MCF 10A (cell line): ENCODE measurements at regions not wholly inside any gene's neighbourhood (a gene's known extent, or its start where the extent isn't known, plus 50 kb on each side); places are given as distances from the start of the nearest gene placed in this dataset.

Source experiments
- BruUV-seq: library from RNA; stranded (reverse); fragments of 400-500 nt; replicated peaks from 2 replicates; lab custom pipeline; 2021; lab: Mats Ljungman, UMichigan
- CTCF ChIA-PET: fragments of 300-600 bp; sonication (Branson Sonifier 250); formaldehyde crosslinking; extraction: SDS; loops from one replicate; lab custom pipeline; 2021; ENCODE audit warnings: antibody characterized with exemption, inconsistent platforms; lab: Yijun Ruan, JAX
- POLR2A ChIA-PET: fragments of 300-600, 350-650 bp; sonication (Branson Sonifier 250); formaldehyde crosslinking; extraction: SDS; loops from one replicate; lab custom pipeline; 2020; ENCODE audit warnings: antibody characterized with exemption, inconsistent platforms; lab: Yijun Ruan, JAX
- DNase-seq: peaks from one replicate; pipeline ENCODE4 v3.0.0-alpha.2; 2018; ENCODE audit not compliant: unreplicated experiment
- H3K27ac Mint-ChIP-seq: one replicate; pipeline ENCODE4 v1.8.0; 2022; ENCODE audit warnings: mild to moderate bottlenecking, low read depth, mixed read lengths; ENCODE audit not compliant: unreplicated experiment
- H3K27me3 Mint-ChIP-seq: one replicate; pipeline ENCODE4 v1.8.0; 2022; ENCODE audit warnings: mixed read lengths; ENCODE audit not compliant: insufficient read depth, unreplicated experiment
- H3K36me3 Mint-ChIP-seq: one replicate; pipeline ENCODE4 v1.8.0; 2022; ENCODE audit warnings: mild to moderate bottlenecking, moderate library complexity, mixed read lengths; ENCODE audit not compliant: insufficient read depth, unreplicated experiment
- H3K4me1 Mint-ChIP-seq: one replicate; pipeline ENCODE4 v1.8.0; 2022; ENCODE audit warnings: mixed read lengths; ENCODE audit not compliant: insufficient read depth, unreplicated experiment
- H3K4me3 Mint-ChIP-seq: one replicate; pipeline ENCODE4 v1.8.0; 2022; ENCODE audit warnings: mild to moderate bottlenecking, moderate library complexity, mixed read lengths; ENCODE audit not compliant: unreplicated experiment
- H3K9me3 Mint-ChIP-seq: one replicate; pipeline ENCODE4 v1.8.0; 2022; ENCODE audit warnings: mixed read lengths; ENCODE audit not compliant: unreplicated experiment
- CTCF ChIP-seq: fragments of 200-600 bp; IDR thresholded peaks from one replicate; pipeline ENCODE4 v1.8.0; 2022; ENCODE audit warnings: antibody characterized with exemption, mild to moderate bottlenecking; ENCODE audit not compliant: unreplicated experiment
- intact Hi-C: fragments of 100-400 bp; cut with micrococcal nuclease; formaldehyde crosslinking; loops from 2 replicates; pipeline ENCODE4 v1.14.1; 2022

GRCh38 chr5:6253846-6254245 lies 124.5 kb downstream of the MED10 start:
- no TSS peak for BruUV-seq

DNA sequence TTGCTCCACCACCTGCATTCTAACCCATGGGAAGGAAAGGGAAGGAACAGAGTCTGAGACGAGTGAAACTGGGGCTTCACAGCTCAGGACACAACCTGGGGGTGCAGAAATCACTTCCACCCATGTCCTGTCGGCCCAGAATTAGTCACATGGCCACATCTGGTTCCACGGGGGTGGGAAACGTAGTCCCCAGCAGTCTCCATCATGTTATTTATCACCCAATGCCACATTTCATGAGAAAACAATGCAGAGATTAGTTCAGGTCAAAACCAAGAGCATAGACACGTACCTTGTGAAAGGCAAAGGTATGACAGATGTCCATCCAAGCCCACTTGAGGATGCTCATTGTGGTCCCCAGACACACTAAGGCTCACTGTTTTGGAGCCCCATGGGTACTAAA lies 125.1 kb downstream of the MED10 start:
- Mint-ChIP-seq H3K4me3 (no peak overlapping the region), H3K27ac (no peak overlapping the region), H3K36me3 (peaks cover 5% of the 10 kb centered on the region), H3K27me3 (peaks cover 7% of the 10 kb centered on the region), H3K9me3 (peaks cover 7% of the 10 kb centered on the region), H3K4me1 (no peaks in the 10 kb centered on the region)
- TF ChIP-seq CTCF, result no peak
- ChIA-PET POLR2A (no interaction called here), CTCF (no interaction called here)
- DNase-seq, result no peak
- no TSS peak for BruUV-seq
- intact Hi-C loops, result no loop called here

More at GRCh38 chr5:6253846-6254245, 124.5 kb downstream of the MED10 start:
- intact Hi-C loops, result no loop called here
- DNase-seq, result no peak
- Mint-ChIP-seq H3K27me3 (peaks cover 11% of the 10 kb centered on the region), H3K4me1 (no peaks in the 10 kb centered on the region), H3K4me3 (no peak overlapping the region), H3K36me3 (peaks cover 5% of the 10 kb centered on the region), H3K27ac (no peak overlapping the region), H3K9me3 (peaks cover 7% of the 10 kb centered on the region)
- TF ChIP-seq CTCF, result no peak
- CTCF ChIA-PET, result no interaction called here
- POLR2A ChIA-PET, result no interaction called here

DNA sequence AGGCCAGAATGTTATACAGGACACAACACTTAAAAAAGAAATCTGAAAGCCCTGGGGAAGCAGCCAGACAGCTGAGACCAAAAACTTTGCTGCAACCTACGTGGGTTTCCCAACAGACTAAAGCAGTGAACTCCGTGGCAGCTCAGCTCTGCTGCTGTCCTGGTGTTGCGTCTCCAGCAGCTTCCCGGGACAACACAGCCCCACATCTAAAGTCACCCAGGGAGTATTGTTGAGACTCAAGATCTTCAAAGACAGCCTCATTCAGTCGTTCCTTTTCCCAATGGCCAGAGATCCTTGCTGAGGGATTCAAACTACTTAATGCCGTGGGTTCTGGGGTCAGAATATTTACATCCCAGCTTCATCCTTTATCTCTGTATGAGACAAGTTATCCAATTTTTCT lies 125.8 kb downstream of the MED10 start:
- BruUV-seq, result no TSS peak

DNA sequence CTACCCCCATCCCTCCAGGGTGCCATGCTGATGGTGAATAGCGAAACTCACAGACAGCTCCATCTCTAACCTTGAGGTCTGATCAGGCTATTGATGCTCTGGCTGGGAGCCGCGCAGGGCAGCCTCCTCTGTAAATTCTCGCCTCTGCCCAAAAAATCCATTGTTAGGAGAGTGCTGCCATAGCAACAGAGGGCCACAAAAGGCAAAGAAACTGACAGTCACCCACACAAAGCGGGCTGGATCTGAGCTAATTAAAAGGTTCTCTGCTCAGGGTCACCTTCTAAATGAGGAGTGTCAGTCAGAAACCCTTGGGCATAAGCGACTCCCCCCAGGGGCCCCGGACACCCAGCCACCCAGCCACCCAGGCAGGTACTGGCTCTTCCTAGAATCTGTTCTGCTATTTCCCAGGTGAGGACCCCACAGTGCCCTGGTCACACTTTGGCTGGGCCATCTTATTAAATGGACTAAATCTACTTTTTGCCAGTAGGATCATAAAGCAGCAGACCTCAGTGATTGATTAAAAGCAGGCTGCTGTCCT lies 126.7 kb downstream of the MED10 start:
- TF ChIP-seq CTCF, result no peak
- POLR2A ChIA-PET, result interaction anchor here (0.7 kb wide), 1 partner anchor 329 kb away, joined by 3 read pairs; no protein-coding TSS in a partner anchor
- intact Hi-C loops, result no loop called here
- BruUV-seq, result no TSS peak
- no peaks in the 10 kb centered on the region for H3K36me3 Mint-ChIP-seq
- no peaks in the 10 kb centered on the region for H3K27me3 Mint-ChIP-seq
- no peak for DNase-seq
- no peak overlapping the region for H3K27ac Mint-ChIP-seq
- no peaks in the 10 kb centered on the region for H3K9me3 Mint-ChIP-seq
- H3K4me3 Mint-ChIP-seq, result no peak overlapping the region
- H3K4me1 Mint-ChIP-seq, result no peaks in the 10 kb centered on the region
- CTCF ChIA-PET, result interaction anchor here (0.6 kb wide), 1 partner anchor 667 kb away, joined by 5 read pairs; no protein-coding TSS in a partner anchor

More for the DNA sequence above, 125.8 kb downstream of the MED10 start:
- peaks cover under 1% of the 10 kb centered on the region for H3K27me3 Mint-ChIP-seq
- H3K9me3 Mint-ChIP-seq, result peaks cover 7% of the 10 kb centered on the region
- no peak for DNase-seq
- POLR2A ChIA-PET, result no interaction called here
- intact Hi-C loops, result no loop called here
- peaks cover 4% of the 10 kb centered on the region for H3K36me3 Mint-ChIP-seq
- TF ChIP-seq CTCF, result no peak
- CTCF ChIA-PET, result interaction anchor here (0.6 kb wide), 1 partner anchor 369 kb away, joined by 4 read pairs; no protein-coding TSS in a partner anchor
- H3K4me1 Mint-ChIP-seq, result no peaks in the 10 kb centered on the region
- no peak overlapping the region for H3K27ac Mint-ChIP-seq
- no peak overlapping the region for H3K4me3 Mint-ChIP-seq
